NCI-H2171 (cell line): ENCODE measurements at regions not wholly inside any gene's neighbourhood (a gene's known extent, or its start where the extent isn't known, plus 50 kb on each side); places are given as distances from the start of the nearest gene placed in this dataset.
"Not testable (repeated sequence)": the region's sequence is repeated elsewhere in the genome, so short reads cannot be mapped to it uniquely, and the experiment has no call there.

Experiments used
- DNase-seq: peaks from one replicate; lab custom pipeline; 2025; lab: John Stamatoyannopoulos, UW

DNA sequence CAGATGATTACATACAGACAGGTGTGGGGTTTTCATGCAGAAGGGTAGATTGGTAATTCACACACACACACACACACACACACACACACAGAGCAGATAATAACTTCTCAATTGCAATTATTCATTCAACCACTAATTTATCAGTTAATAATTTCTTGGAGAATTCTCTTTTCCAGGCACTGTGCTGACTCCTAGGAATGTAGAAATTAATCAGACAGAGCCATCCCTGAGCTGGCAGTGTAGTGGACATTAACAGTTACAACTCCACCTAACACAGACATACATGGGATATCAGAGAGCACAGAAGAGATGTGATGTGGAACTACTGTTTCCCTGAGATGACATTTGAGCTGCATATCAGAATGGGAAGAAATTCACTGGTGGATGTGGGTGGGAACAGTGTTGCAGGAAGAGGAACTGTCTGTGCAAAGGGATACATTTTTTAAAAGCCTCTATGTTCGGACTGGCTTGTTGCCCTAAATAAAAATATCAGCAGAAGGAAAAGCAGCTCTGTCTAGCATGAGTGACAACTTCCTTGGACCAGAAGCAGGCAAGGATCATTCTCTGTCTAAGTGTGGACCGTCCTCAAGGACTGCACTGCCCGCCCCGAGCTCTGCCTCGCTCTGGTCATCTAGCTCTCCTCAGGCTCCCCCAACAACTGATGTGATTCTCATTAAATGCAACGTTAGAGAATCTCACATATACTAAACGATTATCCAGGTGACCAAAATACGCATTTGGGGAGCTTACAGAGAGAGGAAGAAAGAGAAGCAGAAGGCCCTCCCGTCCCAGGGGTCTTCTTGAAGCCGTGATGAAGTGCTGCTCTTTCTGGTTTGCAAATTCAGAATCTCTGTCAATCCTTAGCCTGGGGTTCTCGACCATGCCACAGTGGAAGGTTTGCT, 173.4 kb upstream of the TRIB2 start:
- no peak for DNase-seq

DNA sequence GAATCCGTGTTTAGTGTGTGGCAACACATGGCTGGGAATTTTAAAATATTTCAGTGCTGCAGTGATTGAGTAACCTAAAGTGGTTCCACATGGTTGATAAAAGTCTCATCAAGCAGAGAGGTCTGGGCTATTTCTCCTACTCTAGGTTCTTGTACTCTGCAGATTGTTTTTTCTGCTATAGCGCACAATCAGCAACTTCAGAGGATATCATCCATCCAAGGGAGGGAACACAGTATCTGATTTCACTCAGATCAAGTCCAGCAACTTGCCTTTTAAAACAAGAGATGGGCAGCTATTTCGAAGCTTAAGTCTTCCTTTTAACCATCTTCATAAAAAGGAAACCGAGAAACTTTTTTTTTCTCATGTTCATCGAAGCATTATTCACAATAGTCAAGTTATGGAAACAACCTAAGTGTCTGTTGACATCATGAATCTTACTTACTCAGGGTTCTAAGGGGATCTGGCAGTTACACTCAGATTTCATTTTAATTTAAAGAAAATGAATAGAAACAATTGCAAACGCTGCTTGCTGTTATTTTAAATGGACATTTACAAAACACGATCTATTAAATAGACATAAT, 172.7 kb upstream of the TRIB2 start:
- DNase-seq: no peak

DNA sequence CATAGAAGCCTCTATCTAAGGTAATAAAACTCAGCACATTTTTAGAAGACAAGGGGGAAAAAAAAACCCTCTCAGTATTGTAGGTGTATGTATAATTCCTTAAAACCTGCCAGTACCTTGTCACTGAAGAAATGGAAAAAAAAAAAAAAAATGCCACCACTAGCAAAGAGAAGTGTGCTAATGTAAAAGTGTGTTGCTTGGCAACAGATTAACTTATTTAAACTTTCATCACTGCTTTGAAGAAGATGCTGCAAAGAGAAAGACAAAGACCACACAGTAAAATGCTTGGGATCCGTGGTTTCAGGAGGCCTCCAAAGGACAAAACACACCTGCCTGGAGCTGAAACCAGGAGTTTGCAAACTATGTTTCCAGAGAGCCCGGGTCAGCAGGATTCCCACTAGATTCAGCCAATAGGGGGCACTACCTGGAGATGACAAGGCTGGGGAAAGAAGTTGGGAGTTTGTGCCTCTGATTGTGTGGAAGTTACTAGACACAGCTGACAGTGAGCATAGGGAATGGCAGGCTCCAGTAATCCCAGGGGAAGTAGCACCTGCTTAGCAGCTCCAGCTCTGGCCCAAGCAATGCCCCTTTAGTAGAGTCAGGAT, 169.1 kb upstream of the TRIB2 start:
- DNase-seq: no peak

- DNase-seq: no peak
These were observed 167.8 kb upstream of the TRIB2 start for GRCh38 chr2:12548906-12549305.

GRCh38 chr2:12549641-12550040, 167.1 kb upstream of the TRIB2 start:
- no peak for DNase-seq

GRCh38 chr2:12552092-12552491, 164.6 kb upstream of the TRIB2 start:
- no peak for DNase-seq

DNA sequence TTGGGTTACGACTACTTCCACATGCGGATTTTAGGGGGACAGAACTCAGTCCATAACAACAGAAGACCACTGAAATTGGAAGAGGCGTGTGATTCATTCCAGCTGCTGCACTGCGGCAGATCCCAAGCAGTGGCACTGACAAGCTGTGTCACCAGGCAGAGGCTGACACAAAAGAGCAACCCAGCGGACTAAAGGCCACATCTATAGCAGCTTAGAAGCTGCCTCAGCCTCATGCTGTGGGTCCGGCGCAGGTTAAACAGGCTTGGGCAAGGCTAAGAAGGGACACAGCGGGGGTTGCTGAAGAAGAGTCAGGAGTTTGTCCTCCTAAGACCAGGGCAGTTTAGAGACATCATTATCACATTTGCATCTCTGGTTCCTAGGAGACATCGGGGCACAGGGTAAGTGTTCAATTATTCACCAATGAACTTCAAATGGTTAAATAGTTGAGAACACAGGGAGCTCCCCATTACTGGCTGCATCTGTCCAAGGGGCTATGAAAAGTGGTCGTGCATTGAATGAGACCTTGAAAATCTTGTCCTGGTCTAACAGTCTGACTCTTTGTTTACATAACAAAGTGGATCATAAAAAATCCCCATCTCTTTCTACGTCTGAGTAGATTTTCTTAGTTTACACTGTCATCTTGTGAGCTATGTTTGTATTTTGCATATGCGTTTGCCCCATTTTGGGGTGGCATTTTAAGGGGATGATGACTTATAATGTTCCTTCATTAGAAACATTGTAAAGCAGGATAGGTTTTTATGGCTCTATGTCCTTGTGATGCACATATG, 162.3 kb upstream of the TRIB2 start:
- no peak for DNase-seq

GRCh38 chr2:12555012-12555645, 161.6 kb upstream of the TRIB2 start:
- no peak for DNase-seq

- no peak for DNase-seq
These were observed 160.0 kb upstream of the TRIB2 start for GRCh38 chr2:12556762-12557161.

DNA sequence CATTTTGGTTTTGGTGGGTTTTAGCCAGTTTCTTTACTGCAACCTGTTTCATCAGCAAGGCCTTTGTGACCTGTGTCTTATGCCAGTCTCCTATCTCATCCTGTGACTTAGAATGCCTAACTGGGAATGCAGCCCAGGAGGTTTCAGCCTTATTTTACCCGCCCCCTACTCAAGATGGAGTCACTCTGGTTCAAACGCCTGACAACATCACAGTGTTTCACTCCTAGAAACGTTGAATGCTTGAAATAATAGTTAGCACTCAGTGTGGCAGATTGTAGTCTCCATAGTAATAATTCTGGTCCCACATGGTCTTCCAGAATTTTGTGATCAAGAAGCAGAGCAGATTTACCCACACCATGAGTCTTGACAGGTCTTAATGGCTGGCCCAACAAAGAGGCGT, 159.0 kb upstream of the TRIB2 start:
- DNase-seq: no peak

DNA sequence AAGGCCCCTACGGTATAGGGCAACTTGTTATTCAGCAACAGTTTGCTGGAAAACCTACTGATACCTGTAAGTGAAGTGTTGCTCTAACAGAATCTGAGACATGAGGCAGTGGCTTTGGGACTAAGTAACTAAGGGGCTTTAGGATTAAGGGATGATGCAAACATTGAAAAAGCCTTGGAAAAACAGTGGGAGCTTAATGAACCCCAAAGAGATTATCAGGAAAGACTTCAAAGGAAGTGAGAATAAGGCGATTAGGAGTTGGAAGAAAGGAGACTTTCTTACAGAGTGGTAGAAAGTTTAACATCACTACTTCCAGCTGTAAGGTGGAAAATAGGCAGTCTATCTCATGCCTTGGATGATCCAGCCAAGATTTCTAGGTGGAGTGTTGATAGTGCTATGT, 158.2 kb upstream of the TRIB2 start:
- DNase-seq: no peak

DNA sequence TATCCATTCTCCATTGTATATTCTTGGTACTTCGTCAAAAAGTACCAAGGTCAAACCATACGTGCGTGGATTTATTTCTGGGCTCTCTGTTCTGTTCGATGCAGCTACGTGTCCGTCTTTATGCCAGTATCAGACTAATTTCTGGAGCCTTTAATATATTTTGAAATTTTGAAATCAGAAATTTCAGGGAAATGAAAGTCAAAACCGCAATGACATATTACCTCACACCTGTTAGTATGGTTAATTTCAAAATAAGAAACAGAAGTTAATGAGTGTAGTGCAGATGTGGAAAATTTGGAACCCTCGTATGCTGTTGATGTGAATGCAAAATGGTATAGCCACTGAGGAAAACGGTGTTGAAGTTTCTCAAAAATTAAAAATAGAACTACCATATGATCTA, 156.1 kb upstream of the TRIB2 start:
- DNase-seq: no peak

- no peak for DNase-seq
These were observed 149.3 kb upstream of the TRIB2 start for GRCh38 chr2:12567411-12567810.

DNA sequence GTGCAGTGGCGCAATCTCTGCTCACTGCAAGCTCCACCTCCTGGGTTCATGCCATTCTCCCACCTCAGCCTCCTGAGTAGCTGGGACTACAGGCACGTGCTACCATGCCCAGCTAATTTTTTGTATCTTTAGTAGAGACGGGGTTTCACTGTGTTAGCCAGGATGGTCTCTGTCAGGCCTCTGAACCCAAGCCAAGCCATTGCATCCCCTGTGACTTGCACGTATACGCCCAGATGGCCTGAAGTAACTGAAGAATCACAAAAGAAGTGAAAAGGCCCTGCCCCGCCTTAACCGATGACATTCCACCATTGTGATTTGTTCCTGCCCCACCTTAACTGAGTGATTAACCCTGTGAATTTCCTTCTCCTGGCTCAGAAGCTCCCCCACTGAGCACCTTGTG, 147.2 kb upstream of the TRIB2 start:
- not testable (repeated sequence) for DNase-seq

- DNase-seq: not testable (repeated sequence)
These were observed 146.8 kb upstream of the TRIB2 start for GRCh38 chr2:12569929-12570328.

- no peak for DNase-seq
These were observed 139.6 kb upstream of the TRIB2 start for GRCh38 chr2:12577091-12577490.

DNA sequence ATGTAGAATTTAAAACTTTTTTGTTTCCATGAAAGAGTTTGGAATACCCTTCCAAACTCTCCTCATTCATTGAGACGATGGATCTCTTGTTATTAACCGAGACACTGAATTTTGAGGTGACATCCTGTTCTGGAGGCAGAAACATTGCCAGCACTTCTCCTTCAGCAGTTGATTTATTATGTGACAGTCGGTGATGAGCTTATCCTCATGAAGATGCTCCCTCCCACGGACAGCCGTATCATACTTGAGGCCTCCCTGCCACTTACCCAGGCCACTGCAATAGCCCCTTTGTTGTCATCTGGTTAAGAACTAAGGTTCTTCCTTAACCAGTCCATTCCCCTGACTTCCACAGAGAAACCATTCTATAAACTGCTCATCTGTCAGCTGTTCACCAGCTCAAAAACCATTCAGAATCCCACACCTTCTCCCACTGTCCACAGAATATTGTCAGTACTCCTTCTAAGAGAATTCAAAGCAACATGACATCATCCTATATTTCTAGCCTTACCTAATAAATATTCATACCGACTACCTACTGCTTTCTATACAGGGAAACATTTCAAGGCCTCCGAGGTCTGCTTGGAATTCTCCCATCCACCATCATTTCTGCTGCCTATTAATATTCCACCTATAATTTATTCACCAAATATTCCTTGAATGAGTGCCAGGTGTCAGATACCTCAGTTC, 139.0 kb upstream of the TRIB2 start:
- DNase-seq: no peak

GRCh38 chr2:12579018-12579417, 137.7 kb upstream of the TRIB2 start:
- DNase-seq: no peak

DNA sequence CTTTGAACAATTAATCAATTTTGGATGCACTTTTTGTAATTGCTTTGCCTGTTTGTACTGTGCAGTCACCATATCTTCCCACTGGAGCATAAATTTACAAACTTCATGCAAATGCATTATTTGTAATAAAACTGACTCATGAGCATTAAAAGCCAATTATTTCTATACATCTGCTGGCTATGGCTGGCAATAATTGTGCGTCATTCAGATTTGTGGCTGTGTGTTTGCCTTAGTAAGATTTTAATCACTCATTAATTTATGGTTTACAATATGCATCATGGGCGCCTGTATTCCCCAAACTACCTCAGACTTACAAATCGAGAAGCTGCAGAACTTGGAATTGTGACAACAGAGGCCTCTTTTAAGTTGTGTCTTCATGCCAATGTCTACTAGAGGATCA, 132.4 kb upstream of the TRIB2 start:
- no peak for DNase-seq

DNA sequence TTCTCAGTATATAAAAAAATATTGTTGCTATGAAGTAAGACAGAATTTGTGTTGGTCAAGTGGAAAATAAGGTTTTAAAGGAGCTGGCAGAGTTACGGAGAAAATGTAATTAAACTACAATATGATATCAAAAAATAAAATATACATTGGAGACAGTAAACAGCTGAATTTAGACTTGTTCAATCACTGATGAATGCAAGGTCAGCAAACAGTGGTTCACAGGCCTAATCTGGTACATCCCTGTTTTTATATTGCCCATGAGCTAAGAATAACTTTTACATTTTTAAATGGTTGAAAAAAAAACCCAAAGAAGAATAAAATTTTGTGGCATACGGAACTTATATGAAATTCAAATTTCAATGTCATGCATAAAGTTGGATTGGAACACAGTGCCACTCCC, 131.0 kb upstream of the TRIB2 start:
- no peak for DNase-seq

GRCh38 chr2:12587228-12587627, 129.5 kb upstream of the TRIB2 start:
- no peak for DNase-seq
